HG03039 (cell line): ENCODE measurements at regions not wholly inside any gene's neighbourhood (a gene's known extent, or its start where the extent isn't known, plus 50 kb on each side); places are given as distances from the start of the nearest gene placed in this dataset.
"Not testable (repeated sequence)": the region's sequence is repeated elsewhere in the genome, so short reads cannot be mapped to it uniquely, and the experiment has no call there.

Experiments
- ATAC-seq: cut with Tn5 transposase; IDR thresholded peaks from one replicate; pipeline ENCODE4 v1.9.1; 2021; ENCODE audit warnings: mild to moderate bottlenecking, moderate library complexity; ENCODE audit not compliant: unreplicated experiment

GRCh38 chr6:86872810-86873209, 64.5 kb upstream of the HTR1E start:
- ATAC-seq: not testable (repeated sequence)

DNA sequence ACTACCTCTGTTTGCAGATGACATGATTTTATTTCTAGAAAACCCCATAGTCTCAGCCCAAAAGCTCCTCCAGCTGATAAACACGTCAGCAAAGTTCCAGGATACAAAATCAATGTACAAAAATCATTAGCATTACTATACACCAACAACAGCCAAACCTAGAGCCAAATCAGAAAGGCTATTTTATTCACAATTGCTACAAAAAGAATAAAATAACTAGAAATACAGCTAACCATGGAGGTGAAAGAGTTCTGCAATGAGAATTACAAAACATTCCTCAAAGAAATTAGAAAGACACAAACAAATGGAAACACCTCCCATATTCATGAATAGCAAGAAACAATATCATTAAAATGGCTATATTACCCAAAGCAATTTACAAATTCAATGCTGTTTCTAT, 65.6 kb upstream of the HTR1E start:
- ATAC-seq: no peak

DNA sequence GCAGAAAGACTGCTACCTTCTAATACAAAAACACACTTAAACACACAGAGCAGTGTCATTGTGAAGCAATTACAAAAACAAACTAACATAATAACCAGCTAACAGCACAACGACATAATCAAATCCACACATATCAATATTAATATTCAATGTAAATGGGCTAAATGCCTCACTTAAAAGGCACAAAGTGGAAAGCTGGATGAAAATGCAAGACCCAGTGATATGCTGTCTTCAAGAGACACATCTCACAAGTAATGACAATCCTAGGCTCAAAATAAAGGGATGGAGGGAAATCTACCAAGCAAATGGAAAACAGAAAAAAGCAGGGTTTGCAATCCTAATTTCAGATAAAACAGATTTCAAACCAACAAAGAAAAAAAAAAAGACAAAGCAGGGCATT, 67.8 kb upstream of the HTR1E start:
- ATAC-seq: no peak

DNA sequence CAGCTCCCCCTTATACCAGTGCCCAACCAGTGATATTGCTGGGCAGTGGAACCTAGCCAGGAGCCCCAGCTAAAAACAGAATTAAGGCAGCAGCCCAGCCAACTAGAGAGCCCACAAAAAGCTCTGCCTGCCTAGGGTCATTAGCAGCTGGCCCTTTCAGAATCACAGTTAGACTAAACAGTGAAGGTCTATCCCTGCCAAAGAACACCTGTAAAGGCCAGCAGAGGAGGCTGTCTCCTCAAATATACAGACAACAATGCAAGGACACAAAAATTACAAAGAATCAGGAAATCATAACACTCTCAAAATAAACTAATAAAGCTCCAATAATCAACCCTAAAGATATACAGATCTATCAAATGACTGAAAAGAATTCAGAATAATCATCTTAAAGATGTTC, 77.8 kb upstream of the HTR1E start:
- ATAC-seq: no peak

DNA sequence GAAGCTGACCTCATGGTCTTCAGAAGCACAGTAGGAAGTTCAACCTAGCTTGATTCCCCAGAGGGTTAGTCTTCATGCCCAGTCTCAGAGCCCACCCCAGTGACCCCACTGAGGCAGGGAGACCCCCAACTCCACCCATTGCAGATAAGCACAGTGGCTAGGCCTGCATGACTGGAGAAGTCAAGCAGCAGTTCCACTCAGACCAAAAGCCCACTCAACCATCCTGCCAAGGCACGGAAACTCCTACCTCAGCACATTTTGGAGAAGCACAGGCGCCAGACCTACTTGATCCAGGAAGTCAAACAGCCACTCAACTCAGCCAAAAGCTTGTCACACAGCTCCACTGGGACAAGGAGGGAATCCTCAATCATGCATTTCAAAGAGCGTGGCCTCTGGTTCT, 78.4 kb upstream of the HTR1E start:
- ATAC-seq: no peak

DNA sequence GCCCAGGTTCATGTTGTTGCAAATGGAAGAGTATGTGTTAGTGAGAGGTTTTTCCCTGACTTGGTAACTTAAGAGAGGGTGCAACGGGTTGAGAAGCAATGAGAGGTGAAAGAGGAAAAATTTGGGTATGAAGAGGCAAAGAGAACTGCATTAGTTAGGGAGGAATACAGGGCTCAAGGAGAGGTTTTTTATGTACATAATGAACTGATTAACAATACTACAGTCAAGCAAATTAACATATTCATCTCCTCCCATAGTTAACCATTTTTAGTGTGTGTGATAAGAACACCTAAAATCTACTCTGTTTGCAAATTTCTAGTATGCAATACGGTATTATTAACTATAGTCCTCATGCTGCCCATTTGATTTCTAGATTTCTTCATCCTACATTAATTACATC, 79.5 kb upstream of the HTR1E start:
- ATAC-seq: no peak

DNA sequence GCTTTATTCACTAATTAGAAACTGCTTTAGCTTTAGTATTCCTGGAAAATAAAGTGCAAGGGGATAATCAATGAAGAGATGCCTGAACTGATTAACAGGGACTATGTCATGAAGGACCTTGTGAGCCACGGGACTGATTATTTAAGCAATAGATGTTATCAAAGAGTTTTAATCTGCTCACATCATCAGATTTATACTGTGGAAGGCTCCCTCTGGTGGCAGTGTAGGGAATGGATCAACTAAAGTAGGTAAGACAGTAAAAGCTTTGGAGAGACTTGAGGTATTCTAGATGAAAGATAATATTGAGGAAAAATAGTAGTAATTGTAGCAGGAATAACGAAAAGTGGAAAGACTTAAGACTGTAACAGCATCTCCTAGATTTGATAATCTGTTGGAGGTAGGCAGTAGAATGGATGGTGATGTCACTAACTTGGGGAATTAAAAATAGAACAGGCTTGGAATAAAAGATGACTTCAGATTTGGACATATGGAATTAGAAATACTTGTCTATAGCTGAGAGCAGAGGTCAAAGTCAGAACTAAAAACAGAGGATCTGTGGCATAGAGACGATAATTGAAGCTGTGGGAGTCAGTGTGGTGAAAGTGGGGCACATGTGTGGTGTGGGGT, 80.3 kb upstream of the HTR1E start:
- ATAC-seq: peak; percentile 64

DNA sequence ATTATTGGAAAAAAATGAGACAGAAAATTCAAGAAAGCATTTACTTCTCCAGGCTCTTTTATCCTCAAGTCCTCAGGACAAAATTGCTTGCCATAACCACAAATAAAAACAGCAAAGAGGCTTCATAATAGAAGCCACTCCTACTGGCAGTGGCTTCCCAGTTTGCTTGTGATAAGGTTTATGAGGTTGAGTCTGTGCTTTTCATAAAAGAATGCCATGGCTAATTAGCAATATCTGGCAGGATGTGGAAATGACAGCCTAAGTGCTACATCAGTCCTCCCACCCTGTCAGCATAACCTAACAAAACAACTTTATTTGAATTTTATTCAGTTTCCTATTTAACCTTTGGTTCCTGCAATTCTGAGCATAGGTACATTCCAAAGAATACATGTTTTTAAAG, 80.9 kb upstream of the HTR1E start:
- ATAC-seq: no peak

DNA sequence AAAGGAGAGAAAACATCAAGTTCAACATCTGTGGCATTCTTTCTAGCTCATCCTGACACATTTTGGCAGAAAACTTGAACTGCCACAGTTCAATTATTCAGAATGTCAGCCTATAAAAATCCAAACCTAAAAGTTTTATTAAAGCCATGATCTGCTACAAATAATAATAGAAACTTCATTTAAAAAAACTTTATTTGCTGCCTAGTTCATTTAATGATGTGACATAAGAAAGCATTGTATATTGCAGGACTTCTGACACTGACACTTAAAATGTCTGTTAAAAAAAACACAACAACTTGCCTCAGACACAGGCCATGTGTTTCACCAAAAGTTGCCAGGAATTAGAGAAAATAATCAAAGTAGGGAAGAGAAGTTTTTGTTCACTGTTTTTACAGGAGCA, 88.3 kb upstream of the HTR1E start:
- ATAC-seq: no peak

GRCh38 chr6:86832686-86833085, 104.6 kb upstream of the HTR1E start:
- no peak for ATAC-seq

DNA sequence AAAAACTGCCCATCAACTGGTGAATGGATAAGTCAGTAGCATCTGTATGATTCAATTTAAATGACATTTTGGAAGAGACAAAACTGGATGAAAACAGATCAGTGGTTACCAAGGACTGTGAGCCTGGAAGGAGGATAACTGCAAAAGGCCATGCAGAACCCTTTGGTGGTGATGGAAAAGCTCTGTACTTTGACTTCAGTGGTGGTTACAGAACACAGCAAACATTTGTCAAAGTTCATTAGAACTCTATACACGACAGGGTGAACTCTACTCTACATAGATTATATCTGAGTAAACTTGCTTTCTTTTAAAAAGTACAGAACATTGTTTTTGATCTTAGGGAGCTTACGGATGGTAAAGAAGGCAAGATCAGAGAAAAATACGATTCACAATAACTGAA, 111.9 kb upstream of the HTR1E start:
- no peak for ATAC-seq

DNA sequence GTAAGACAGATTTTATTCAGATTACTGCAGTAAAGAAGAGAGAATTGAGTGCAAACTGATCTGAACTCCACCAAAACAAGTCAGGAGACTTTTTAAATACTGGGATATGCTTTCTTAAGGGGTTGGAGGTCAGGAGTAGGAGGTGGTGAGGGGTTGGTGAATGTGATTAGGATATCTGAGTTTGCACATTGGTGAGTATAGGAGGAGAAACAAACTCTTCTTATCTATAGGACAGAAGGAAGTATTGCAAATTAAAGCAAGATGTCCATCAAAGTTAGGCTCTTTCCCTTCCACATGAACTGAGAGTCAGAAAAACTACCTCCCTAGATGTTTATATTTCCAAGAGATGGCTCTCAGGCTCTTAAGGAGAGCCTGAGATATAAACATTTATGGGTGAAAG, 114.6 kb upstream of the HTR1E start:
- ATAC-seq: no peak

- ATAC-seq: no peak
Observed at GRCh38 chr6:86820750-86821149, 116.6 kb upstream of the HTR1E start.

- no peak for ATAC-seq
Observed at GRCh38 chr6:86793649-86794048, 143.7 kb upstream of the HTR1E start.

GRCh38 chr6:86791476-86791875, 145.9 kb upstream of the HTR1E start:
- no peak for ATAC-seq

DNA sequence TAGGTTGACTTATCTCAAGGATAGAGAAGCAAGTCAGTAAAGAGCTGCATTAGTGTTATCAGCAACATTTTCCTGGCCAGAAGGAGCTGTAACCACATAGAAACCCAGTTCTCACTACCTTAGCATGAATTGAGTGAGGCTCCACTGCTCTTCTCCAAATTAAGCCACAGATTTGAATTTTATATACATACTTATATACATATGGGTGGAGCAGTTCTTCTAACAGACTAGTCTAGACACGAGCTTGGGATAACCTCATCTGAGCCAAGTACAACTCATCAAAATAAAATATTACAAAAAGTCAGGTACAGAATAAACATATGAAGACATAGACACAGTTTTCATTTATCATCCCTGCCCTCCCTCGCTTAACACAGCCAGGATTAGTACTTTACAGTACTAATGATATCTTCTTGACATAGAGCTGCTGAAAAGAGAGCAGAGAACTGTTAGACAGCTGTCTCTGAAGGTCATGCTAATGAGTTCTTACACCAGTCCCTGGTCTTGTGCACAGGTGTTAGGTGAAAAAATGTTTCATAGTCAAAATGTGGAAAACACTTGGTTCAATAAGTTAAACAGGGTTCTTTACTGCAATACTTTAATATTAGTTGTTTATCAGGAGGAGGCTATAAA, 147.4 kb upstream of the HTR1E start:
- ATAC-seq: no peak

DNA sequence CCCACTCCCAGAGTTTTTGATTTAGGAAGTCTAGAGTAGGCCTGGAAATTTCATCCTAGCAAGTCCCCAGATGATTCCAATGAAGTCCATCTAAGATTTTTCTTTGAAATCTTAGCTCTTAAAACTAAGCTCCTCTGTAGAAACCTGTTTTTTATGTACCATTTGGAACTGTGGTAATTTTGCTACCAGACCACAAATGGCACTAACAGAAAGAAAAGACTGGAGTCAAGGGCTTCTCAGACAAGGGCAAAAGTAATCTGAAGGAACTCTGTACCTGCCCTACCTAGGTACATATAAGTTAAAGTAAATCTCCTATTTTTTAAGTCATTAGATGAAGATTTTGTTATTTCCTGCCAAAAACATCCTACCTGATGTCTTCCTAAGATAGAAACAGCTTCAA, 155.0 kb upstream of the HTR1E start:
- no peak for ATAC-seq

DNA sequence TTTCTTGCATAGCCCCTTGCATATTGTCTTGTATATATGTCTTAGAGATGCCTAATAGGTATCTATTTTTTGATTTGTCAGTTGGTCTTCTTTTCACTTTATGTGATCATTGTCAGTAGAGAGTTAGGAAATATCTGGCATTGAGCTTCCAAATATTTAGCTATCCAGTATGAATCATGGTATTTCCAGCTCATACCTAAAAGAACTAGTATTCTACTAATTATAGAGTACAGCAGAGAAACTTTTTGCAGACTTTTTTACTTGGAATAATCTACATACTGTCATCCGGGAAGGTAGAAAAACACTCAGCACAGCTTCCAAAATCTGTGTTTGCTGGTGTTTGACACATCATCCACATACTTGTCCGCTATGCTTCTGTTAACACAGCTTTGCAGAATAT, 156.4 kb upstream of the HTR1E start:
- no peak for ATAC-seq

- ATAC-seq: no peak
Observed at GRCh38 chr6:86775893-86776292, 161.4 kb upstream of the HTR1E start.

DNA sequence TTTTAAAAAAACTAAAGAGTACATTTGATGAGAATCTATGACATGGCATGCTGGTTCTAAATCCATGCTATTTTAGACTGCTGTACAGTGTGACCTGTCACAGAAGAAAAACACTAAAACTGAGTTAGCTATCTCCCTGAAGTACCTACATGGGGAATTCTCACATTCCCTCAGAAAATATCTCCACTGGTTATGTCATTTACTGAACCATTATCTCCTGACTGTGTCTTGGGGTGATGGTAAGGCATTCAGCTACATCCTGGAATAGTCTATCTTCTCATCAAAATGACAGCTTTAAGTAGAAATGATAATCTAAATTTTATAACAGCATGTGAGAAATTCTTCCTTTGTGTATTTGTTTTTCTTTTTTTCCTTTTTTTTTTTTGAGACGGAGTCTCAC, 172.1 kb upstream of the HTR1E start:
- no peak for ATAC-seq

DNA sequence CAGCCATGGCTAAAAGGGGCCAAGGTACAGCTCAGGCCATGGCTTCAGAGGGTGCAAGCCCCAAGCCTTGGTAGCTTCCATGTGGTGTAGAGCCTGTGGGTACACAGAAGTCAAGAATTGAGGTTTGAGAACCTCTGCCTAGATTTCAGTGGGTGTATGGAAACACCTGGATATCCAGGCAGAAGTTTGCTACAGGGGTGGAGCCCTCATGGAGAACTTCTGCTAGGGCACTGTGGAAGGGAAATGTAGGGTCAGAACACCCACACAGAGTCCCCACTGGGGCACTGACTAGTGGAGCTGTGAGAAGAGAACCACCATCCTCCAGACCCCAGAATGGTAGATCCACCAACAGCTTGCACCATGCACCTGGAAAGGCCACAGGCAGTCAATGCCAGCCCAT, 177.4 kb upstream of the HTR1E start:
- not testable (repeated sequence) for ATAC-seq

- no peak for ATAC-seq
Observed at GRCh38 chr6:86756640-86757229, 180.6 kb upstream of the HTR1E start.

GRCh38 chr6:86744048-86744447, 193.3 kb upstream of the HTR1E start:
- no peak for ATAC-seq
